HuH-7 (cell line): ENCODE measurements at regions not wholly inside any gene's neighbourhood (a gene's known extent, or its start where the extent isn't known, plus 50 kb on each side); places are given as distances from the start of the nearest gene placed in this dataset.
"Not testable (repeated sequence)": the region's sequence is repeated elsewhere in the genome, so short reads cannot be mapped to it uniquely, and the experiment has no call there.

Experiments
- DNase-seq: peaks from one replicate; pipeline ENCODE4 v3.0.0; 2011; ENCODE audit warnings: low spot score

- DNase-seq, result not testable (repeated sequence)
These were observed 51.0 kb upstream of the CDYL start for GRCh38 chr6:4725136-4725760.

- DNase-seq, result not testable (repeated sequence)
These were observed 51.5 kb upstream of the CDYL start for GRCh38 chr6:4724727-4725126.

GRCh38 chr6:4723383-4723782 lies 52.8 kb upstream of the CDYL start:
- no peak for DNase-seq

GRCh38 chr6:4721368-4721767 lies 54.8 kb upstream of the CDYL start:
- not testable (repeated sequence) for DNase-seq

GRCh38 chr6:4719491-4719890 lies 56.7 kb upstream of the CDYL start:
- DNase-seq, result no peak

GRCh38 chr6:4717856-4718255 lies 58.3 kb upstream of the CDYL start:
- no peak for DNase-seq

- DNase-seq, result no peak
These were observed 59.1 kb upstream of the CDYL start for GRCh38 chr6:4717124-4717523.

GRCh38 chr6:4714961-4715501 lies 61.2 kb upstream of the CDYL start:
- no peak for DNase-seq

GRCh38 chr6:4712291-4712690 lies 63.9 kb upstream of the CDYL start:
- DNase-seq, result no peak

- DNase-seq, result no peak
These were observed 69.2 kb upstream of the CDYL start for GRCh38 chr6:4707011-4707410.

- DNase-seq, result no peak
These were observed 70.4 kb upstream of the CDYL start for GRCh38 chr6:4705809-4706208.

- no peak for DNase-seq
These were observed 72.8 kb upstream of the CDYL start for GRCh38 chr6:4703382-4703781.

GRCh38 chr6:4698901-4699659 lies 77.1 kb upstream of the CDYL start:
- DNase-seq, result no peak

GRCh38 chr6:4693173-4693970 lies 82.8 kb upstream of the CDYL start:
- no peak for DNase-seq

- no peak for DNase-seq
These were observed 83.5 kb upstream of the CDYL start for GRCh38 chr6:4692664-4693063.

- no peak for DNase-seq
These were observed 87.9 kb upstream of the CDYL start for GRCh38 chr6:4687989-4688947.

GRCh38 chr6:4687656-4687988 lies 88.6 kb upstream of the CDYL start:
- no peak for DNase-seq

GRCh38 chr6:4682431-4683097 lies 93.6 kb upstream of the CDYL start:
- DNase-seq, result no peak

- DNase-seq, result no peak
These were observed 97.5 kb upstream of the CDYL start for GRCh38 chr6:4678506-4679300.

- DNase-seq, result no peak
These were observed 98.5 kb upstream of the CDYL start for GRCh38 chr6:4677751-4678065.
